ENCODE measurements at regions not wholly inside any gene's neighbourhood (a gene's known extent, or its start where the extent isn't known, plus 50 kb on each side); places are given as distances from the start of the nearest gene placed in this dataset.

- no peak overlapping the region for H3K14ac ChIP-seq (replicated peaks; ENCODE audit: low read depth, low read length)
- DNase-seq (no peak), ATAC-seq (ENCODE audit: low read depth) (no peak)
- BruUV-seq (replicated peaks) = no TSS peak
- no peak overlapping the region for H2AK5ac ChIP-seq (ENCODE audit: low read depth, low read length)
- H2BK20ac ChIP-seq (ENCODE audit: low read depth, low read length) = no peak overlapping the region
- H3K27ac ChIP-seq (ENCODE audit: insufficient read depth, low read length) = no peak overlapping the region
- in situ Hi-C loops (cut with MboI; ENCODE audit: low sequenced_read_pairs) (loop anchor here (25.0 kb wide), 1 partner anchor 854 kb away; the partner anchor contains the start of gene ZNF648), dilution Hi-C loops (cut with HindIII; ENCODE audit: low sequenced_read_pairs, unreplicated experiment) (loop anchor here (25.0 kb wide), 1 partner anchor 204 kb away; no protein-coding TSS in a partner anchor), intact Hi-C loops (cut with micrococcal nuclease) (no loop called here)
- no peak overlapping the region for H4K8ac ChIP-seq (ENCODE audit: low read depth in 2 of 2, low read length in 2 of 2)
- no peaks in the 10 kb centered on the region for H3K36me3 ChIP-seq (ENCODE audit: control insufficient read depth, insufficient read depth, low read length)
- ChIA-PET POLR2A (ENCODE audit: unreplicated experiment) (no interaction called here), CTCF (no interaction called here)
- H4K20me1 ChIP-seq (ENCODE audit: insufficient read depth, low read length) = no peaks in the 10 kb centered on the region
- no peaks in the 10 kb centered on the region for H3K9me3 ChIP-seq (ENCODE audit: control insufficient read depth, insufficient read depth, low read length)
- no peaks in the 10 kb centered on the region for H3K9me1 ChIP-seq (ENCODE audit: insufficient read depth, low read length)
- H2BK120ac ChIP-seq (ENCODE audit: low read depth, low read length) = no peak overlapping the region
- no peak overlapping the region for H2BK15ac ChIP-seq (ENCODE audit: low read depth, low read length)
- no peak for TF ChIP-seq MAZ (IDR thresholded peaks at IDR 0.05; ENCODE audit: borderline replicate concordance, low read depth, low read length)
- H3K27me3 ChIP-seq (ENCODE audit: control insufficient read depth, insufficient read depth, low read length) = peaks cover 28% of the 10 kb centered on the region
- H4K91ac ChIP-seq (ENCODE audit: insufficient read depth, low read depth, low read length) = no peak overlapping the region
- no peaks in the 10 kb centered on the region for H3K4me1 ChIP-seq (ENCODE audit: control insufficient read depth, insufficient read depth, low read length)
- WGBS, 2 experiments (ENCODE audit: extremely low coverage in 2 of 2, insufficient read length in 1 of 2) = no CpG with 5 or more reads among the region's 6 CpGs
- H3K4me2 ChIP-seq (ENCODE audit: low read depth, low read length) = no peak overlapping the region
- no peak overlapping the region for H3K18ac ChIP-seq (ENCODE audit: low read depth, low read length)
- H4K5ac ChIP-seq (ENCODE audit: low read depth, low read length) = no peak overlapping the region
- H2BK5ac ChIP-seq (ENCODE audit: low read depth, low read length, poor library complexity, severe bottlenecking) = no peak overlapping the region
- H3K23ac ChIP-seq (ENCODE audit: low read depth, low read length) = no peak overlapping the region
- H2AFZ ChIP-seq (replicated peaks; ENCODE audit: low read length, poor library complexity) = no peak overlapping the region
- H3K4me3 ChIP-seq (ENCODE audit: insufficient read depth, low read depth, low read length) = no peak overlapping the region
- H3K9ac ChIP-seq (ENCODE audit: low read depth, low read length) = no peak overlapping the region
- no peak overlapping the region for H3K4ac ChIP-seq (ENCODE audit: low read depth, low read length)
- no peak overlapping the region for H2AK9ac ChIP-seq (replicated peaks; ENCODE audit: low read depth, low read length, poor library complexity)
- H3K79me1 ChIP-seq (ENCODE audit: low read depth in 1 of 2, low read length in 2 of 2) = no peaks in the 10 kb centered on the region
- no peak overlapping the region for H3K56ac ChIP-seq (ENCODE audit: extremely low read depth, insufficient read depth, low read length)
These were observed 119.6 kb downstream of the IER5 start for GRCh38 chr1:181208083-181208482.

Data from IMR-90 (cell line).